SH-SY5Y (cell line): ENCODE measurements at regions not wholly inside any gene's neighbourhood (a gene's known extent, or its start where the extent isn't known, plus 50 kb on each side); places are given as distances from the start of the nearest gene placed in this dataset.

Experiments used
- GATA2 ChIP-seq: IDR thresholded peaks from 2 replicates; pipeline ENCODE4 v1.6.1; 2011; ENCODE audit warnings: mild to moderate bottlenecking, low read depth, low read length
- GATA3 ChIP-seq: IDR thresholded peaks from 2 replicates; pipeline ENCODE4 v1.6.1; 2011; ENCODE audit warnings: low read depth, mild to moderate bottlenecking, low read length, moderate library complexity

GRCh38 chr2:235162082-235162836 is 210.4 kb downstream of the SH3BP4 start:
- TF ChIP-seq GATA2 (no peak), GATA3 (no peak)
